Gastroesophageal sphincter (tissue), 3 donors: ENCODE measurements at regions not wholly inside any gene's neighbourhood (a gene's known extent, or its start where the extent isn't known, plus 50 kb on each side); places are given as distances from the start of the nearest gene placed in this dataset.

Experiments used
- CTCF ChIP-seq, 4 experiments: fragments of 200-600 bp in 2 of 4; fragments of 450-650 bp in 2 of 4; sonication (generic) in 1 of 4; IDR thresholded peaks; one replicate each; pipeline ENCODE4 v1.5.1; 2017 to 2019; ENCODE audit warnings: antibody characterized with exemption in 4 of 4, mild to moderate bottlenecking in 2 of 4, moderate library complexity in 2 of 4
- EP300 ChIP-seq: sonication (generic); formaldehyde crosslinking; IDR thresholded peaks from one replicate; pipeline ENCODE4 v1.6.1; 2017; ENCODE audit warnings: antibody characterized with exemption, mild to moderate bottlenecking
- POLR2AphosphoS5 ChIP-seq: sonication (generic); formaldehyde crosslinking; IDR thresholded peaks from one replicate; pipeline ENCODE4 v1.6.1; 2017; ENCODE audit warnings: antibody characterized with exemption

GRCh38 chr1:243945727-243946126, 95.7 kb upstream of the AKT3 start:
- no peak for TF ChIP-seq POLR2AphosphoS5
- no peak for TF ChIP-seq CTCF (IDR thresholded peaks at IDR 0.05)
- TF ChIP-seq EP300: no peak
